ELR (cell line): ENCODE measurements at regions not wholly inside any gene's neighbourhood (a gene's known extent, or its start where the extent isn't known, plus 50 kb on each side); places are given as distances from the start of the nearest gene placed in this dataset.
"Not testable (repeated sequence)": the region's sequence is repeated elsewhere in the genome, so short reads cannot be mapped to it uniquely, and the experiment has no call there.

ENCODE experiments used
- DNase-seq: peaks from one replicate; pipeline ENCODE4 v3.0.0-alpha.2; 2015; ENCODE audit warnings: low read depth

GRCh38 chr3:195634426-195635261, 50.9 kb upstream of the APOD start:
- DNase-seq = not testable (repeated sequence)
